Prostate gland (tissue), 2 donors: ENCODE measurements at regions not wholly inside any gene's neighbourhood (a gene's known extent, or its start where the extent isn't known, plus 50 kb on each side); places are given as distances from the start of the nearest gene placed in this dataset.

ENCODE experiments used
- DNase-seq: peaks from one replicate; pipeline ENCODE4 v3.0.0-alpha.2; 2019; ENCODE audit warnings: low spot score
- H3K27ac ChIP-seq, 2 donors: fragments of 200-600 bp; sonication (generic); 2 replicates each; pipeline ENCODE4 v1.5.1; 2017 to 2019
- H3K27me3 ChIP-seq: fragments of 200-600 bp; sonication (generic); replicated peaks from 2 replicates; pipeline ENCODE4 v1.5.1; 2019; ENCODE audit not compliant: insufficient read depth
- H3K36me3 ChIP-seq, 2 donors: fragments of 200-600 bp; sonication (generic); 1 replicate in 1 of 2; 2 replicates in 1 of 2; pipeline versions ENCODE4 v1.5.1 to v1.8.1; 2017 to 2019
- H3K4me1 ChIP-seq: fragments of 200-600 bp; sonication (generic); replicated peaks from 2 replicates; pipeline ENCODE4 v1.5.1; 2019
- H3K4me3 ChIP-seq, 2 donors: fragments of 200-600 bp; sonication (generic); 2 replicates each; pipeline ENCODE4 v1.5.1; 2017 to 2019
- H3K9me3 ChIP-seq: fragments of 200-600 bp; sonication (generic); 2 replicates; pipeline ENCODE4 v1.5.1; 2017
- CTCF ChIP-seq, 4 experiments: fragments of 200-600 bp in 2 of 4; fragments of 450-650 bp in 2 of 4; sonication (generic) in 2 of 4; IDR thresholded peaks; 1 replicate in 3 of 4; 2 replicates in 1 of 4; pipeline ENCODE4 v1.5.1; 2016 to 2019; ENCODE audit warnings: antibody characterized with exemption in 4 of 4, mild to moderate bottlenecking in 2 of 4, moderate library complexity in 2 of 4
- POLR2A ChIP-seq: fragments of 450-650 bp; IDR thresholded peaks from one replicate; pipeline ENCODE4 v1.6.1; 2016; ENCODE audit warnings: antibody characterized with exemption, mild to moderate bottlenecking
- POLR2AphosphoS5 ChIP-seq: sonication (generic); formaldehyde crosslinking; IDR thresholded peaks from one replicate; pipeline ENCODE4 v1.6.1; 2017; ENCODE audit warnings: antibody characterized with exemption
- WGBS: methylation state at CpG from one replicate; pipeline ENCODE4 v1.1.5; 2018; 5-methylcytosine and 5-hydroxymethylcytosine counted together
- intact Hi-C: fragments of 100-400 bp; cut with DNase I; formaldehyde crosslinking; loops from one replicate; pipeline ENCODE4 v1.14.2; 2022

GRCh38 chr16:55044201-55044975, 113.7 kb downstream of the IRX5 start:
- H3K36me3 ChIP-seq, result no peaks in the 10 kb centered on the region
- no peak for DNase-seq
- intact Hi-C loops, result no loop called here
- no peak for TF ChIP-seq POLR2A
- TF ChIP-seq CTCF (IDR thresholded peaks at IDR 0.05), result no peak
- TF ChIP-seq POLR2AphosphoS5, result no peak
- no peaks in the 10 kb centered on the region for H3K4me1 ChIP-seq
- H3K4me3 ChIP-seq, result no peak overlapping the region
- 66% methylated on average over 11 of the region's 11 CpGs for WGBS
- no peaks in the 10 kb centered on the region for H3K27me3 ChIP-seq
- no peak overlapping the region for H3K27ac ChIP-seq
- H3K9me3 ChIP-seq, result no peaks in the 10 kb centered on the region

- no peaks in the 10 kb centered on the region for H3K36me3 ChIP-seq
- no peak for DNase-seq
- no peak overlapping the region for H3K4me3 ChIP-seq
- 92% methylated on average over 3 of the region's 3 CpGs for WGBS
- no peak overlapping the region for H3K27ac ChIP-seq
- no peaks in the 10 kb centered on the region for H3K4me1 ChIP-seq
- no peaks in the 10 kb centered on the region for H3K27me3 ChIP-seq
- no peaks in the 10 kb centered on the region for H3K9me3 ChIP-seq
- intact Hi-C loops, result no loop called here
- TF ChIP-seq POLR2A, result no peak
- TF ChIP-seq CTCF (IDR thresholded peaks at IDR 0.05), result no peak
- no peak for TF ChIP-seq POLR2AphosphoS5
These were observed 114.7 kb downstream of the IRX5 start for GRCh38 chr16:55045329-55045728.

- H3K36me3 ChIP-seq, result no peaks in the 10 kb centered on the region
- intact Hi-C loops, result no loop called here
- 26% methylated on average over 11 of the region's 11 CpGs for WGBS
- H3K4me3 ChIP-seq, result no peak overlapping the region
- no peaks in the 10 kb centered on the region for H3K27me3 ChIP-seq
- H3K9me3 ChIP-seq, result no peaks in the 10 kb centered on the region
- H3K4me1 ChIP-seq, result no peaks in the 10 kb centered on the region
- no peak for DNase-seq
- TF ChIP-seq CTCF (IDR thresholded peaks at IDR 0.05) (no peak), POLR2A (no peak), POLR2AphosphoS5 (no peak)
- no peak overlapping the region for H3K27ac ChIP-seq
These were observed 115.2 kb downstream of the IRX5 start for GRCh38 chr16:55045756-55046460.

GRCh38 chr16:55046513-55046912, 115.8 kb downstream of the IRX5 start:
- Histone ChIP-seq H3K27me3 (no peaks in the 10 kb centered on the region), H3K36me3 (no peaks in the 10 kb centered on the region), H3K4me1 (no peaks in the 10 kb centered on the region), H3K4me3 (no peak overlapping the region), H3K9me3 (no peaks in the 10 kb centered on the region), H3K27ac (no peak overlapping the region)
- TF ChIP-seq POLR2AphosphoS5, result no peak
- TF ChIP-seq POLR2A, result no peak
- TF ChIP-seq CTCF (IDR thresholded peaks at IDR 0.05), result no peak
- no peak for DNase-seq
- WGBS, result 88% methylated on average over 6 of the region's 6 CpGs
- intact Hi-C loops, result no loop called here

- Histone ChIP-seq H3K4me3 (no peak overlapping the region), H3K4me1 (no peaks in the 10 kb centered on the region), H3K27ac (no peak overlapping the region), H3K27me3 (no peaks in the 10 kb centered on the region), H3K36me3 (no peaks in the 10 kb centered on the region), H3K9me3 (no peaks in the 10 kb centered on the region)
- intact Hi-C loops, result no loop called here
- DNase-seq, result no peak
- WGBS, result 84% methylated on average over 4 of the region's 4 CpGs
- TF ChIP-seq POLR2A (no peak), CTCF (IDR thresholded peaks at IDR 0.05) (no peak), POLR2AphosphoS5 (no peak)
These were observed 116.3 kb downstream of the IRX5 start for GRCh38 chr16:55046916-55047315.
